Thoracic aorta (tissue), 2 donors: ENCODE measurements at regions not wholly inside any gene's neighbourhood (a gene's known extent, or its start where the extent isn't known, plus 50 kb on each side); places are given as distances from the start of the nearest gene placed in this dataset.

Source experiments
- ATAC-seq: fragments of 150-250 bp; one replicate; pipeline ENCODE4 v1.8.0; 2017; ENCODE audit warnings: low read depth; ENCODE audit not compliant: insufficient number of reproducible peaks, low FRiP score
- DNase-seq: peaks from one replicate; pipeline ENCODE4 v3.0.0-alpha.2; 2020; ENCODE audit warnings: low spot score
- H3K27ac ChIP-seq, 2 donors: fragments of 200-600 bp; sonication (generic); 1 replicate in 1 of 2; 2 replicates in 1 of 2; pipeline ENCODE4 v1.5.1; 2016; ENCODE audit warnings: mild to moderate bottlenecking in 2 of 2, moderate library complexity in 2 of 2
- H3K27me3 ChIP-seq: fragments of 200-600 bp; sonication (generic); replicated peaks from 2 replicates; pipeline ENCODE4 v1.6.0; 2016; ENCODE audit warnings: mild to moderate bottlenecking; ENCODE audit not compliant: insufficient read depth
- H3K36me3 ChIP-seq: fragments of 200-600 bp; sonication (generic); one replicate; pipeline ENCODE4 v1.5.1; 2016
- H3K4me1 ChIP-seq, 2 donors: fragments of 200-600 bp; sonication (generic); 1 replicate in 1 of 2; 2 replicates in 1 of 2; pipeline versions ENCODE4 v1.5.1 to v1.6.0; 2016; ENCODE audit warnings: low read depth in 2 of 2, mild to moderate bottlenecking in 1 of 2; ENCODE audit not compliant: control insufficient read depth in 1 of 2
- H3K4me3 ChIP-seq: fragments of 200-600 bp; sonication (generic); 2 replicates; pipeline ENCODE4 v1.5.1; 2016; ENCODE audit warnings: mild to moderate bottlenecking
- H3K9me3 ChIP-seq: fragments of 200-600 bp; sonication (generic); 2 replicates; pipeline ENCODE4 v1.5.1; 2016
- TF ChIP-seq, protein P1 (sequence below): fragments of 200-600 bp; sonication (generic); IDR thresholded peaks from one replicate; pipeline ENCODE4 v1.5.1; 2019; ENCODE audit warnings: antibody characterized with exemption

DNA sequence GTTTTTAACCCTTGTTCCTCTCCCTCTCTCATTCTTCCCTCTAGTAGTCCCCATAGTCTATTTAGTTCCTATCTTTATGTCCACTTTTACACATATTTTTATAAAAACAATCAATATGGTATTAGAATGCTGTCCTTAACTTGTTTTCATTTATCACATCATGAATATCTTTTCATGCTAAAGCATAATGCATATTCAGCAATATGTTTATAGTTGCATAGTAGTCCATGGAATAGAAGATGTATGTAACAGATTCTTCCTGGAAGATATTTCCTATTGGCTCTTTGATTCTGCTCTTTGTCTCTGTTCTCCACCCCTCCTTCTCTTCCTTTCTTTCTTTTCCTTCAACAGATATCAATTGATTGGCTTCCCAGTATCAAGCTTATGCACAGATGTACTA is 1047.1 kb upstream of the TENM4 start:
- DNase-seq (no peak), ATAC-seq (no peak)
- Histone ChIP-seq H3K27ac (no peak overlapping the region), H3K4me1 (no peaks in the 10 kb centered on the region), H3K9me3 (no peaks in the 10 kb centered on the region), H3K27me3 (no peaks in the 10 kb centered on the region), H3K4me3 (no peak overlapping the region), H3K36me3 (no peaks in the 10 kb centered on the region)
- TF ChIP-seq, protein P1, sequence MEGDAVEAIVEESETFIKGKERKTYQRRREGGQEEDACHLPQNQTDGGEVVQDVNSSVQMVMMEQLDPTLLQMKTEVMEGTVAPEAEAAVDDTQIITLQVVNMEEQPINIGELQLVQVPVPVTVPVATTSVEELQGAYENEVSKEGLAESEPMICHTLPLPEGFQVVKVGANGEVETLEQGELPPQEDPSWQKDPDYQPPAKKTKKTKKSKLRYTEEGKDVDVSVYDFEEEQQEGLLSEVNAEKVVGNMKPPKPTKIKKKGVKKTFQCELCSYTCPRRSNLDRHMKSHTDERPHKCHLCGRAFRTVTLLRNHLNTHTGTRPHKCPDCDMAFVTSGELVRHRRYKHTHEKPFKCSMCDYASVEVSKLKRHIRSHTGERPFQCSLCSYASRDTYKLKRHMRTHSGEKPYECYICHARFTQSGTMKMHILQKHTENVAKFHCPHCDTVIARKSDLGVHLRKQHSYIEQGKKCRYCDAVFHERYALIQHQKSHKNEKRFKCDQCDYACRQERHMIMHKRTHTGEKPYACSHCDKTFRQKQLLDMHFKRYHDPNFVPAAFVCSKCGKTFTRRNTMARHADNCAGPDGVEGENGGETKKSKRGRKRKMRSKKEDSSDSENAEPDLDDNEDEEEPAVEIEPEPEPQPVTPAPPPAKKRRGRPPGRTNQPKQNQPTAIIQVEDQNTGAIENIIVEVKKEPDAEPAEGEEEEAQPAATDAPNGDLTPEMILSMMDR: no peak

DNA sequence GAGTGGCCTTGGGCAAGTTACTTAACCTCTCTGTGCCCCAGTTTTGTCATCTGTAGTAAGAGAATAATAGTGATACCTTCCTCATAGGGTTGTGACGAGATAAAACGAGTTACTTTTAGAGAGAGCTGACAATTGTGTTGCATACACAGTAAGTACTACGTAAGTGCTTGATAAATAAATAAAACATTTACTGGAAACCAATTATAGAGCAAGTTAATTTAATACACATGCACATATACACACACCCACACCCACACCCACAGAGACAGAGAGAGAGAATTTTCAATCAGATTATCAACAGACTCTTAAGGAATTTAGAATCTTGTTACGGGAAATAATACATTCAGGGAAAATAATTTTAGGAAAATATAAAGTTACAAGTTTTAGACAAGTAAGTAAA is 1045.8 kb upstream of the TENM4 start:
- no peaks in the 10 kb centered on the region for H3K9me3 ChIP-seq
- no peak for ATAC-seq
- H3K27me3 ChIP-seq: no peaks in the 10 kb centered on the region
- TF ChIP-seq, protein P1: no peak
- no peak overlapping the region for H3K27ac ChIP-seq
- no peaks in the 10 kb centered on the region for H3K36me3 ChIP-seq
- no peak overlapping the region for H3K4me3 ChIP-seq
- no peak for DNase-seq
- H3K4me1 ChIP-seq: no peaks in the 10 kb centered on the region

DNA sequence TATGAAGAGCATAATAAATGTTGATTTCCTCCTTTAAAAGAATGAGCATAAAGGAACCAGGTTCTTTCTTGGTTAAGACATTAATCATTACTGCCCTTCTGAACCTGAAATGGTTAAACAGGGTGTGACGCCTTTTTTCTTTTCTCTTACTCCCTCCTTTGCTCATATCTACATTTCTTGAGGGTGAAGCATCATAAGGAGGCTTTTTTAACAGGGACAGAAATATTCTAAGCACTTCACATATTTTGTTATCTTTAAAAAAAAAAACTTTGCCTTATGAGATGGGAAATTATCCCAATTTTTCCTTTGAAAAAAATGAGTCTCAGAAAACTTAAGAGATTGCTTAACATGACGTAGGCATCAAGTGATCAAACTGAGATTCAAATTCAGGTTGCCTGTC is 1036.3 kb upstream of the TENM4 start:
- H3K4me3 ChIP-seq: no peak overlapping the region
- TF ChIP-seq, protein P1: no peak
- DNase-seq: no peak
- no peaks in the 10 kb centered on the region for H3K36me3 ChIP-seq
- no peaks in the 10 kb centered on the region for H3K9me3 ChIP-seq
- H3K4me1 ChIP-seq: no peaks in the 10 kb centered on the region
- no peak for ATAC-seq
- no peaks in the 10 kb centered on the region for H3K27me3 ChIP-seq
- no peak overlapping the region for H3K27ac ChIP-seq

DNA sequence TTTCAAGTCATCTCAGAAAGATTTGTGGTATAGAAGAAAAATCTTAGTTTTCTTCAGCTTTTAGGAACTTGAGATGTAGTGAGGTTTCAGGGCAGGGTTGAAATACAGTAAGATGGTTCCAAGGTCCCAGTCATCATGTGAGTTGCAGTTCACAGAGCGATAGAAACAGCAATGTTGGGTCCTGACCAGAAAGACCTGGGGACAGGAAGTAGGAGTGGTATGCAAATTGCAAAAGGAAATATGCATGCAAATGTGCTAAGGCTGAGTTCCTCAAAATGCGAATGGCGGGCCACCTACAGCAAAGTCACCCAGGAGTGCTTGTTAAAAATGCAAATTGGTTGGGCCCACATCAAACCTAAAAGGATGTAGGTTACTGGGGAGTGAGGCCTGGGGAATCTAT is 1032.7 kb upstream of the TENM4 start:
- no peaks in the 10 kb centered on the region for H3K4me1 ChIP-seq
- TF ChIP-seq, protein P1: no peak
- H3K4me3 ChIP-seq: no peak overlapping the region
- H3K27me3 ChIP-seq: no peaks in the 10 kb centered on the region
- ATAC-seq (no peak), DNase-seq (no peak)
- H3K9me3 ChIP-seq: no peaks in the 10 kb centered on the region
- no peaks in the 10 kb centered on the region for H3K36me3 ChIP-seq
- H3K27ac ChIP-seq: no peak overlapping the region

DNA sequence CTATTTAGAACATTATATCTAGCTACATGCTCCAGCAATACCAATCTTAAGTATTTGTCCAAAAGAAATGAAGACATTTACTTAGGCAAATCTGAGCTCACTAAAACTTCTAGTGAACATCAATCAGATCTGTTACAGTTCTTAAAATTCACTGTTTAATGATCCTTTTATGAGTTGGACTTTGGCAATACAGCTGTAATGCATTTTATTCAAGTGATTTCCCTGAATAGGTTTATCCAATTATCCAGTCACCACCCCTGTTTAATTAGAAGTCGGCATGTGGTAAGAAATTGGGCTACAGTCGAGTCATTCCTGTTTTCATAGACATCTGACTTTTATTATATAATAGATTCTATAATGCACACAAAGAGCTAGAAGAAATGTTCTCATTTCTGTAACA is 1029.0 kb upstream of the TENM4 start:
- DNase-seq: no peak
- H3K4me1 ChIP-seq: no peaks in the 10 kb centered on the region
- no peaks in the 10 kb centered on the region for H3K27me3 ChIP-seq

More for the DNA sequence above, 1029.0 kb upstream of the TENM4 start:
- H3K36me3 ChIP-seq: no peaks in the 10 kb centered on the region
- H3K9me3 ChIP-seq: no peaks in the 10 kb centered on the region
- TF ChIP-seq, protein P1: no peak
- H3K4me3 ChIP-seq: no peak overlapping the region
- no peak overlapping the region for H3K27ac ChIP-seq
- ATAC-seq: no peak
